Natural killer cell (primary cell): ENCODE measurements at regions not wholly inside any gene's neighbourhood (a gene's known extent, or its start where the extent isn't known, plus 50 kb on each side); places are given as distances from the start of the nearest gene placed in this dataset.

ENCODE experiments used
- ATAC-seq, 3 donors: fragments of 150-1000 bp in 2 of 3; fragments of 200-7000 bp in 1 of 3; cut with Tn5 transposase; 1 replicate in 1 of 3; 2 replicates in 2 of 3; pipeline ENCODE4 v1.10.0; 2021; ENCODE audit warnings: mild to moderate bottlenecking in 2 of 3, moderate library complexity in 2 of 3
- DNase-seq, 2 donors: peaks; one replicate each; pipeline versions ENCODE4 v3.0.0 to v3.0.0-alpha.2; 2013 to 2021; ENCODE audit warnings: mixed read lengths in 1 of 2
- H3K27ac ChIP-seq: one replicate; pipeline ENCODE4 v1.5.1; 2013; ENCODE audit warnings: mild to moderate bottlenecking, low read length
- H3K27me3 ChIP-seq: one replicate; pipeline ENCODE4 v1.6.1; 2013; ENCODE audit warnings: low read length; ENCODE audit not compliant: control insufficient read depth, insufficient read depth
- H3K36me3 ChIP-seq: one replicate; pipeline ENCODE4 v1.6.1; 2013; ENCODE audit warnings: low read length; ENCODE audit not compliant: control insufficient read depth, insufficient read depth
- H3K4me1 ChIP-seq: one replicate; pipeline ENCODE4 v1.6.1; 2013; ENCODE audit warnings: low read length; ENCODE audit not compliant: control insufficient read depth, insufficient read depth
- H3K4me3 ChIP-seq: one replicate; pipeline ENCODE4 v1.5.1; 2013; ENCODE audit warnings: low read length
- H3K9me3 ChIP-seq: one replicate; pipeline ENCODE4 v1.6.1; 2013; ENCODE audit warnings: low read length; ENCODE audit not compliant: control insufficient read depth, insufficient read depth
- H3K27ac Mint-ChIP-seq, 2 donors: one replicate each; pipeline ENCODE4 v1.8.0; 2022; ENCODE audit warnings: mild to moderate bottlenecking in 2 of 2, mixed read lengths in 2 of 2, moderate library complexity in 1 of 2
- H3K27me3 Mint-ChIP-seq, 2 donors: one replicate each; pipeline ENCODE4 v1.8.0; 2022; ENCODE audit warnings: low read depth in 2 of 2, mixed read lengths in 2 of 2
- H3K36me3 Mint-ChIP-seq: one replicate; pipeline ENCODE4 v1.8.0; 2022; ENCODE audit warnings: mixed read lengths
- H3K4me1 Mint-ChIP-seq, 2 donors: one replicate each; pipeline ENCODE4 v1.8.0; 2022; ENCODE audit warnings: mixed read lengths in 2 of 2
- H3K4me3 Mint-ChIP-seq: one replicate; pipeline ENCODE4 v1.8.0; 2022; ENCODE audit warnings: mild to moderate bottlenecking, moderate library complexity, mixed read lengths
- H3K9me3 Mint-ChIP-seq, 2 donors: one replicate each; pipeline ENCODE4 v1.8.0; 2022; ENCODE audit warnings: mixed read lengths in 2 of 2
- CTCF ChIP-seq: fragments of 200-600 bp; IDR thresholded peaks from one replicate; pipeline ENCODE4 v1.8.0; 2022; ENCODE audit warnings: antibody characterized with exemption
- WGBS: methylation state at CpG from one replicate; pipeline ENCODE4 v1.1.7; 2013; ENCODE audit warnings: missing lambda C conversion rate; ENCODE audit not compliant: insufficient coverage; 5-methylcytosine and 5-hydroxymethylcytosine counted together
- intact Hi-C: fragments of 100-400 bp; cut with micrococcal nuclease; formaldehyde crosslinking; loops from one replicate; pipeline ENCODE4 v1.14.2; 2022

DNA sequence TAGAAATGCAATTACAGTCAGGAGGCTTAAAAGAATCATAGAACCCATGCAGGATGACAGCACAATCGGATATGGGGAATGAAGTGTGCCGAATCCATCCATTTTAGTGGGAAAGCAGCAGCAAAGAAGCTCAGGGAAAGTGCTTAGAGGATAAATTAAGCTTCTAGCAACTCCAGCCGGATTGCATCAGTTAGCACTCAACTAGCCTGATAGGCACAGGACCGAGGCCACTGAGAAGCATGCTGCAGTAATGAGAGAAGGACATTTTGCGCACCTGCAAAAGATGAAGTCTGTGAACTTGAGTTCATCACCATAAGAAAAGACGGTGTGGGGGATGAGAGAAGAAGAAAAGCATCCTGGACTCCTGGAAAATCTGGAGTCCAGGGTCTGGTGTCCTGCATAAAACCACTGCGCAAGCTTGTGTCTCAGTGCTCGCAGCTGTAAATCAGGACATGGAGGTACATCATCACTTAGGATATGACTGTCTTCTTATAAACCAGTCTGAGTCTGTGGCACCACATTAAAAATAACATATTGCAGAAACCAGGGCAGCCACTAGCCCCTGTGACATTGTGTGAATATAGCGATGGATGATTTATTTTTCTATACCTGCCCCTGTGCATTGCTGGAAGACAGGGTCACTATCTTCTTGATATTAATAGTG is 665.5 kb upstream of the SOX11 start:
- ATAC-seq (no peak), DNase-seq (no peak)
- Mint-ChIP-seq H3K27ac (no peak overlapping the region), H3K4me1 (no peaks in the 10 kb centered on the region), H3K36me3 (no peaks in the 10 kb centered on the region), H3K27me3 (no peaks in the 10 kb centered on the region), H3K4me3 (no peak overlapping the region), H3K9me3 (peaks cover 14 to 21% of the 10 kb centered on the region in 2 donors)
- intact Hi-C loops: no loop called here
- Histone ChIP-seq H3K9me3 (peaks cover 13% of the 10 kb centered on the region), H3K27me3 (no peaks in the 10 kb centered on the region), H3K4me3 (no peak overlapping the region), H3K36me3 (no peaks in the 10 kb centered on the region), H3K27ac (no peak overlapping the region), H3K4me1 (no peaks in the 10 kb centered on the region)
- TF ChIP-seq CTCF: no peak
- WGBS: 90% methylated on average over 9 of the region's 9 CpGs

- no peak for ATAC-seq
- Mint-ChIP-seq H3K4me3 (no peak overlapping the region), H3K36me3 (no peaks in the 10 kb centered on the region), H3K27ac (no peak overlapping the region), H3K9me3 (peaks cover under 1 to 6% of the 10 kb centered on the region in 2 donors), H3K27me3 (no peaks in the 10 kb centered on the region), H3K4me1 (no peaks in the 10 kb centered on the region)
- TF ChIP-seq CTCF: no peak
- DNase-seq: no peak
- H3K27me3 ChIP-seq: no peaks in the 10 kb centered on the region
- H3K27ac ChIP-seq: no peak overlapping the region
- intact Hi-C loops: no loop called here
- no peaks in the 10 kb centered on the region for H3K36me3 ChIP-seq
- 95% methylated on average over 6 of the region's 6 CpGs for WGBS
- no peak overlapping the region for H3K4me3 ChIP-seq
- no peaks in the 10 kb centered on the region for H3K9me3 ChIP-seq
- H3K4me1 ChIP-seq: no peaks in the 10 kb centered on the region
These were observed 657.1 kb upstream of the SOX11 start for GRCh38 chr2:5035057-5035488.

GRCh38 chr2:5036256-5036655 is 655.9 kb upstream of the SOX11 start:
- 86% methylated on average over 4 of the region's 4 CpGs for WGBS
- Mint-ChIP-seq H3K27me3 (no peaks in the 10 kb centered on the region), H3K27ac (no peak overlapping the region), H3K36me3 (no peaks in the 10 kb centered on the region), H3K4me1 (no peaks in the 10 kb centered on the region), H3K9me3 (peaks cover 6 to 8% of the 10 kb centered on the region in 2 donors), H3K4me3 (no peak overlapping the region)
- no peaks in the 10 kb centered on the region for H3K9me3 ChIP-seq
- no peaks in the 10 kb centered on the region for H3K36me3 ChIP-seq
- no peaks in the 10 kb centered on the region for H3K4me1 ChIP-seq
- no peak for TF ChIP-seq CTCF
- no peak overlapping the region for H3K4me3 ChIP-seq
- no peak for ATAC-seq
- H3K27ac ChIP-seq: no peak overlapping the region
- H3K27me3 ChIP-seq: no peaks in the 10 kb centered on the region
- no peak for DNase-seq
- intact Hi-C loops: no loop called here
